ENCODE measurements at regions not wholly inside any gene's neighbourhood (a gene's known extent, or its start where the extent isn't known, plus 50 kb on each side); places are given as distances from the start of the nearest gene placed in this dataset.

- in situ Hi-C loops (cut with MboI), result no loop called here
- BruUV-seq (replicated peaks), result no TSS peak
Observed at GRCh38 chr15:61524086-61524485, 295.0 kb upstream of the RORA start.

More at GRCh38 chr15:61524086-61524485, 295.0 kb upstream of the RORA start:
- Histone ChIP-seq H3K27me3 (ENCODE audit: control insufficient read depth in 2 of 2, insufficient read depth in 2 of 2, low read length in 2 of 2) (peaks cover 6 to 11% of the 10 kb centered on the region in 2 experiments; a peak in 3 of 5 replicates), H3K79me2 (ENCODE audit: control insufficient read depth, insufficient read depth, low read length) (no peaks in the 10 kb centered on the region), H4K20me1 (replicated peaks; ENCODE audit: control insufficient read depth, insufficient read depth, low read length) (no peaks in the 10 kb centered on the region), H3K9me3 (replicated peaks; ENCODE audit: control insufficient read depth, insufficient read depth, low read depth, low read length) (no peaks in the 10 kb centered on the region), H2AFZ (ENCODE audit: low read depth, low read length) (no peak overlapping the region), H3K4me3 (no peak overlapping the region), H3K4me1 (replicated peaks in 1 of 2; ENCODE audit: control insufficient read depth in 2 of 2, insufficient read depth in 2 of 2, low read length in 2 of 2) (no peaks in the 10 kb centered on the region), H3K27ac (ENCODE audit: extremely low read depth, low read depth, low read length) (no peak overlapping the region), H3K9me1 (ENCODE audit: control insufficient read depth, insufficient read depth, low read length) (no peaks in the 10 kb centered on the region), H3K9ac (ENCODE audit: insufficient read depth in 1 of 2, low read depth in 2 of 2, low read length in 2 of 2) (no peak overlapping the region), H3K4me2 (ENCODE audit: insufficient read depth, low read length) (no peak overlapping the region), H3K36me3 (ENCODE audit: control insufficient read depth, insufficient read depth, low read length) (no peaks in the 10 kb centered on the region)
- intact Hi-C loops (cut with micrococcal nuclease), result no loop called here
- no peak for DNase-seq (ENCODE audit: extremely low read depth in 1 of 4, low spot score in 3 of 4)
- TF ChIP-seq E2F8 (IDR thresholded peaks at IDR 0.05; ENCODE audit: low read depth, partially characterized antibody), result no peak
- TF ChIP-seq THRAP3 (IDR thresholded peaks at IDR 0.05; ENCODE audit: borderline replicate concordance), result no peak
- no peak for TF ChIP-seq TSC22D4 (tag; IDR thresholded peaks at IDR 0.05)
- no peak for TF ChIP-seq NR4A1 (CRISPR knock-in tag; IDR thresholded peaks at IDR 0.05)
- no peak for TF ChIP-seq NR4A1 (tag; IDR thresholded peaks at IDR 0.05)
- TF ChIP-seq MEF2D (tag; conservative IDR thresholded peaks at IDR 0.05; ENCODE audit: low read depth), result no peak
- no peak for TF ChIP-seq ZNF316 (IDR thresholded peaks at IDR 0.05)
- no peak for TF ChIP-seq ZNF592 (IDR thresholded peaks at IDR 0.05)
- no peak for TF ChIP-seq TEAD2 (tag; IDR thresholded peaks at IDR 0.05)
- no peak for TF ChIP-seq SPI1 (IDR thresholded peaks at IDR 0.05; ENCODE audit: borderline replicate concordance, low read depth, low read length)
- no peak for TF ChIP-seq ZMIZ1 (IDR thresholded peaks at IDR 0.05; ENCODE audit: low read depth in 2 of 2, low read length in 2 of 2)
- TF ChIP-seq NR2C2 (CRISPR knock-in tag; IDR thresholded peaks at IDR 0.05), result no peak
- no peak for TF ChIP-seq NR2C2 (tag; IDR thresholded peaks at IDR 0.05)
- TF ChIP-seq SRSF9 (IDR thresholded peaks at IDR 0.05; ENCODE audit: borderline replicate concordance, low read depth, low read length), result no peak
- ATAC-seq, result no peak
- WGBS (ENCODE audit: insufficient coverage, low coverage, missing lambda C conversion rate), result 0% methylated on average over 2 of the region's 2 CpGs
- POLR2A ChIA-PET, result interaction anchor here (0.6 to 1.6 kb wide), 2 partner anchors 8 to 16 kb away, joined by 3 to 4 read pairs; no protein-coding TSS in a partner anchor
- no peak for FAIRE-seq
- CTCF ChIA-PET (ENCODE audit: low intra/inter-chr PET ratio), result no interaction called here

All from K562 (cell line).